IMR-90 (cell line): ENCODE measurements at regions not wholly inside any gene's neighbourhood (a gene's known extent, or its start where the extent isn't known, plus 50 kb on each side); places are given as distances from the start of the nearest gene placed in this dataset.

Experiments
- ATAC-seq: fragments of 200-7000 bp; cut with Tn5 transposase; 2 replicates; pipeline ENCODE4 v1.9.1; 2020; ENCODE audit warnings: low read depth, mild to moderate bottlenecking, moderate library complexity
- BruUV-seq: library from RNA; stranded (reverse); fragments of 400-500 nt; replicated peaks from 2 replicates; lab custom pipeline; 2021; lab: Mats Ljungman, UMichigan
- CTCF ChIA-PET: fragments of 300-600 bp; formaldehyde crosslinking; extraction: SDS; loops from one replicate; lab custom pipeline; 2021; ENCODE audit warnings: antibody characterized with exemption; lab: Yijun Ruan, JAX
- POLR2A ChIA-PET: fragments of 300-600 bp; sonication (Branson Sonifier 250); formaldehyde crosslinking; loops from one replicate; lab custom pipeline; 2022; ENCODE audit warnings: antibody characterized with exemption; ENCODE audit not compliant: unreplicated experiment; lab: Charles Lee
- DNase-seq: peaks from one replicate; pipeline ENCODE4 v3.0.0; 2013
- H2AFZ ChIP-seq: replicated peaks from 2 replicates; pipeline ENCODE3; 2013; ENCODE audit warnings: low read length, mild to moderate bottlenecking; ENCODE audit not compliant: poor library complexity
- H2AK5ac ChIP-seq: 2 replicates; pipeline ENCODE4 v1.6.1; 2013; ENCODE audit warnings: low read depth, low read length, inconsistent platforms
- H2AK9ac ChIP-seq: replicated peaks from 2 replicates; pipeline ENCODE3; 2013; ENCODE audit warnings: mild to moderate bottlenecking, low read depth, low read length, moderate library complexity; ENCODE audit not compliant: poor library complexity
- H2BK120ac ChIP-seq: 2 replicates; pipeline ENCODE4 v1.6.1; 2013; ENCODE audit warnings: low read depth, low read length, inconsistent platforms
- H2BK15ac ChIP-seq: 3 replicates; pipeline ENCODE4 v1.6.1; 2013; ENCODE audit warnings: low read depth, low read length, inconsistent platforms
- H2BK20ac ChIP-seq: 2 replicates; pipeline ENCODE4 v1.6.1; 2013; ENCODE audit warnings: low read depth, mild to moderate bottlenecking, inconsistent platforms, low read length, moderate library complexity
- H2BK5ac ChIP-seq: 2 replicates; pipeline ENCODE4 v1.6.1; 2013; ENCODE audit warnings: mild to moderate bottlenecking, low read depth, low read length, inconsistent platforms; ENCODE audit not compliant: poor library complexity, severe bottlenecking
- H3K14ac ChIP-seq: replicated peaks from 2 replicates; pipeline ENCODE4 v1.6.1; 2013; ENCODE audit warnings: low read depth, low read length, inconsistent platforms
- H3K18ac ChIP-seq: 2 replicates; pipeline ENCODE4 v1.6.1; 2013; ENCODE audit warnings: low read depth, low read length, control low read depth
- H3K23ac ChIP-seq: 2 replicates; pipeline ENCODE4 v1.6.1; 2013; ENCODE audit warnings: low read depth, low read length, inconsistent platforms
- H3K27ac ChIP-seq: 2 replicates; pipeline ENCODE4 v1.5.1; 2013; ENCODE audit warnings: mild to moderate bottlenecking, control low read depth, low read length; ENCODE audit not compliant: insufficient read depth
- H3K27me3 ChIP-seq: 2 replicates; pipeline ENCODE4 v1.6.1; 2013; ENCODE audit warnings: low read length; ENCODE audit not compliant: control insufficient read depth, insufficient read depth
- H3K36me3 ChIP-seq: 2 replicates; pipeline ENCODE4 v1.6.1; 2013; ENCODE audit warnings: low read length, mixed read lengths; ENCODE audit not compliant: control insufficient read depth, insufficient read depth
- H3K4ac ChIP-seq: 2 replicates; pipeline ENCODE4 v1.6.1; 2013; ENCODE audit warnings: low read depth, low read length, inconsistent platforms
- H3K4me1 ChIP-seq: 2 replicates; pipeline ENCODE4 v1.6.1; 2013; ENCODE audit warnings: low read length, mixed read lengths; ENCODE audit not compliant: control insufficient read depth, insufficient read depth
- H3K4me2 ChIP-seq: 2 replicates; pipeline ENCODE4 v1.6.1; 2013; ENCODE audit warnings: low read depth, mild to moderate bottlenecking, control low read depth, low read length, moderate library complexity
- H3K4me3 ChIP-seq: 2 replicates; pipeline ENCODE4 v1.5.1; 2013; ENCODE audit warnings: low read depth, mild to moderate bottlenecking, control low read depth, low read length, moderate library complexity; ENCODE audit not compliant: insufficient read depth
- H3K56ac ChIP-seq: 2 replicates; pipeline ENCODE4 v1.6.1; 2013; ENCODE audit warnings: low read length, inconsistent platforms; ENCODE audit not compliant: insufficient read depth; ENCODE audit errors: extremely low read depth
- H3K79me1 ChIP-seq, 2 experiments: 2 replicates each; pipeline ENCODE4 v1.6.1; 2013; ENCODE audit warnings: low read length in 2 of 2, inconsistent platforms in 1 of 2, low read depth in 1 of 2
- H3K9ac ChIP-seq: 2 replicates; pipeline ENCODE4 v1.6.1; 2013; ENCODE audit warnings: low read depth, low read length, control low read depth
- H3K9me1 ChIP-seq: 2 replicates; pipeline ENCODE4 v1.6.1; 2013; ENCODE audit warnings: low read length, inconsistent platforms; ENCODE audit not compliant: insufficient read depth
- H3K9me3 ChIP-seq: 2 replicates; pipeline ENCODE4 v1.6.1; 2013; ENCODE audit warnings: low read length; ENCODE audit not compliant: control insufficient read depth, insufficient read depth
- H4K20me1 ChIP-seq: 2 replicates; pipeline ENCODE4 v1.6.1; 2013; ENCODE audit warnings: low read length, inconsistent platforms; ENCODE audit not compliant: insufficient read depth
- H4K5ac ChIP-seq: 2 replicates; pipeline ENCODE4 v1.6.1; 2013; ENCODE audit warnings: mild to moderate bottlenecking, low read depth, low read length, control low read depth
- H4K8ac ChIP-seq, 2 experiments: 2 replicates each; pipeline ENCODE4 v1.6.1; 2013; ENCODE audit warnings: low read depth in 2 of 2, low read length in 2 of 2, control low read depth in 1 of 2, inconsistent platforms in 1 of 2
- H4K91ac ChIP-seq: 2 replicates; pipeline ENCODE4 v1.6.1; 2013; ENCODE audit warnings: low read depth, low read length, inconsistent platforms; ENCODE audit not compliant: insufficient read depth
- BHLHE40 ChIP-seq: fragments of 150-350 bp; IDR thresholded peaks from 2 replicates; pipeline ENCODE4 v1.6.1; 2016; ENCODE audit warnings: mild to moderate bottlenecking, low read depth, low read length
- CEBPB ChIP-seq: IDR thresholded peaks from 2 replicates; pipeline ENCODE4 v1.6.1; 2012; ENCODE audit warnings: low read depth, low read length, improper control_type of control experiment
- CHD1 ChIP-seq: IDR thresholded peaks from 2 replicates; pipeline ENCODE4 v1.6.1; 2012; ENCODE audit warnings: low read depth, low read length, improper control_type of control experiment
- CTCF ChIP-seq: conservative IDR thresholded peaks from 2 replicates; pipeline ENCODE4 v1.5.1; 2012; ENCODE audit warnings: mild to moderate bottlenecking, low read depth, low read length, improper control_type of control experiment
- ELK1 ChIP-seq: fragments of 150-350 bp; IDR thresholded peaks from 2 replicates; pipeline ENCODE4 v1.6.1; 2016; ENCODE audit warnings: low read depth, mild to moderate bottlenecking, low read length, moderate library complexity, borderline replicate concordance
- FOS ChIP-seq: fragments of 150-350 bp; IDR thresholded peaks from 2 replicates; pipeline ENCODE4 v1.6.1; 2016; ENCODE audit warnings: low read depth, low read length
- MAFK ChIP-seq: IDR thresholded peaks from 2 replicates; pipeline ENCODE4 v1.6.1; 2012; ENCODE audit warnings: low read depth, low read length, improper control_type of control experiment
- MAZ ChIP-seq: IDR thresholded peaks from 2 replicates; pipeline ENCODE4 v1.6.1; 2012; ENCODE audit warnings: low read depth, mild to moderate bottlenecking, low read length, improper control_type of control experiment, moderate library complexity, borderline replicate concordance
- MXI1 ChIP-seq: IDR thresholded peaks from 2 replicates; pipeline ENCODE4 v1.6.1; 2012; ENCODE audit warnings: low read depth, mild to moderate bottlenecking, low read length, moderate library complexity, borderline replicate concordance
- NFE2L2 ChIP-seq: fragments of 150-350 bp; IDR thresholded peaks from 2 replicates; pipeline ENCODE4 v1.6.1; 2016; ENCODE audit warnings: low read depth, mild to moderate bottlenecking, low read length
- POLR2A ChIP-seq: IDR thresholded peaks from 2 replicates; pipeline ENCODE4 v1.6.1; 2012; ENCODE audit warnings: mild to moderate bottlenecking, low read depth, low read length
- RAD21 ChIP-seq: IDR thresholded peaks from 2 replicates; pipeline ENCODE4 v1.6.1; 2012; ENCODE audit warnings: low read length, improper control_type of control experiment
- RCOR1 ChIP-seq: IDR thresholded peaks from 2 replicates; pipeline ENCODE4 v1.6.1; 2012; ENCODE audit warnings: mild to moderate bottlenecking, low read length, improper control_type of control experiment; ENCODE audit not compliant: insufficient replicate concordance
- RFX5 ChIP-seq: IDR thresholded peaks from 2 replicates; pipeline ENCODE4 v1.8.0; 2012; ENCODE audit warnings: low read depth, mild to moderate bottlenecking, low read length, moderate library complexity
- SMC3 ChIP-seq: fragments of 150-350 bp; IDR thresholded peaks from 2 replicates; pipeline ENCODE4 v1.6.1; 2016; ENCODE audit warnings: low read depth, mild to moderate bottlenecking, antibody characterized with exemption, low read length, moderate library complexity
- USF2 ChIP-seq: fragments of 150-350 bp; IDR thresholded peaks from 2 replicates; pipeline ENCODE4 v1.6.1; 2017; ENCODE audit warnings: mild to moderate bottlenecking, antibody characterized with exemption, low read length, low read depth
- WGBS, 2 experiments: methylation state at CpG; one replicate each; pipeline versions ENCODE4 v1.1.5 to v1.1.7; 2013; ENCODE audit warnings: missing lambda C conversion rate in 2 of 2; ENCODE audit not compliant: insufficient read length in 1 of 2; ENCODE audit errors: extremely low coverage in 2 of 2; 5-methylcytosine and 5-hydroxymethylcytosine counted together
- dilution Hi-C: fragments of 300-500 bp; cut with HindIII; formaldehyde crosslinking; loops from one replicate; pipeline ENCODE4 v1.14.3; 2018; ENCODE audit warnings: low sequenced_read_pairs; ENCODE audit not compliant: unreplicated experiment
- in situ Hi-C: fragments of 300-500 bp; cut with MboI; formaldehyde crosslinking; loops from 3 replicates; pipeline ENCODE4 v1.14.3; 2019; ENCODE audit warnings: low sequenced_read_pairs, inconsistent platforms, mixed read lengths
- intact Hi-C: fragments of 100-400 bp; cut with micrococcal nuclease; formaldehyde crosslinking; loops from 2 replicates; pipeline ENCODE4 v1.10.0; 2022

GRCh38 chr5:125346316-125346715 lies 599.9 kb upstream of the ZNF608 start:
- Histone ChIP-seq H3K56ac (no peak overlapping the region), H2BK15ac (no peak overlapping the region), H3K4me2 (no peak overlapping the region), H2BK20ac (no peak overlapping the region), H3K23ac (no peak overlapping the region), H3K18ac (no peak overlapping the region), H3K4ac (no peak overlapping the region), H3K9me3 (no peaks in the 10 kb centered on the region), H4K8ac (no peak overlapping the region), H3K9ac (no peak overlapping the region), H3K14ac (no peak overlapping the region), H2AK5ac (no peak overlapping the region), H3K4me3 (no peak overlapping the region), H4K91ac (no peak overlapping the region), H3K9me1 (peaks cover 5% of the 10 kb centered on the region; the same call in 1 of the 2 replicates), H2AFZ (no peak overlapping the region), H4K20me1 (no peaks in the 10 kb centered on the region), H3K27ac (no peak overlapping the region), H2BK120ac (no peak overlapping the region), H2AK9ac (no peak overlapping the region), H3K79me1 (no peaks in the 10 kb centered on the region), H3K36me3 (no peaks in the 10 kb centered on the region), H4K5ac (no peak overlapping the region), H2BK5ac (no peak overlapping the region), H3K27me3 (no peaks in the 10 kb centered on the region; the same call in 1 of the 2 replicates), H3K4me1 (peaks cover 4% of the 10 kb centered on the region)
- TF ChIP-seq SMC3 (no peak), MAFK (no peak), RAD21 (no peak), RFX5 (no peak), RCOR1 (no peak), BHLHE40 (no peak), NFE2L2 (no peak), FOS (no peak), MAZ (no peak), MXI1 (no peak), CHD1 (no peak), CTCF (no peak), CEBPB (no peak), USF2 (no peak), POLR2A (no peak), ELK1 (no peak)
- ATAC-seq (no peak), DNase-seq (no peak)
- no TSS peak for BruUV-seq
- intact Hi-C loops: no loop called here
- POLR2A ChIA-PET: no interaction called here
- CTCF ChIA-PET: interaction anchor here (0.7 kb wide), 1 partner anchor 260 kb away, joined by 3 read pairs; no protein-coding TSS in a partner anchor
- dilution Hi-C loops: no loop called here
- in situ Hi-C loops: no loop called here
- 87% methylated on average over 3 of the region's 5 CpGs; no CpG with 5 or more reads in 1 of the 2 experiments for WGBS, 2 experiments
